HG02678 (cell line): ENCODE measurements at regions not wholly inside any gene's neighbourhood (a gene's known extent, or its start where the extent isn't known, plus 50 kb on each side); places are given as distances from the start of the nearest gene placed in this dataset.

Source experiments
- ATAC-seq: cut with Tn5 transposase; IDR thresholded peaks from one replicate; pipeline ENCODE4 v1.9.1; 2021; ENCODE audit warnings: mild to moderate bottlenecking, moderate library complexity; ENCODE audit not compliant: unreplicated experiment

DNA sequence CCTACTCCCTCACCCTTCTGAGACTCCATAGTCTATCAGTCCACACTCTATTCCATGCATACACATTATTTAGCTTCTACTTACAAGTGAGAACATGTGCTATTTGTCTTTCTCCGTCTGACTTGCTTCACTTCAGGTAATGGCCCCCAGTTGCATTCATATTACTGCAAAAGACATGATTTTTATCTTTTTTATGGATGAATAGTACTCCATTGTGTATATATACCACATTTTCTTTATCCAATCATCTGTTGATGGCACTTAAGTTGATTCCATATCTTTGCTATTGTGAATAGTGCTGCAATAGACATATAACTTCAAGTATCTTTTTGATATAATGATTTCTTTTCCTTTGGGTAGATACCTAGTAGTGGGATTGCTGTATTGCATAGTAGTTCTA lies 171.8 kb downstream of the DACT1 start:
- no peak for ATAC-seq

DNA sequence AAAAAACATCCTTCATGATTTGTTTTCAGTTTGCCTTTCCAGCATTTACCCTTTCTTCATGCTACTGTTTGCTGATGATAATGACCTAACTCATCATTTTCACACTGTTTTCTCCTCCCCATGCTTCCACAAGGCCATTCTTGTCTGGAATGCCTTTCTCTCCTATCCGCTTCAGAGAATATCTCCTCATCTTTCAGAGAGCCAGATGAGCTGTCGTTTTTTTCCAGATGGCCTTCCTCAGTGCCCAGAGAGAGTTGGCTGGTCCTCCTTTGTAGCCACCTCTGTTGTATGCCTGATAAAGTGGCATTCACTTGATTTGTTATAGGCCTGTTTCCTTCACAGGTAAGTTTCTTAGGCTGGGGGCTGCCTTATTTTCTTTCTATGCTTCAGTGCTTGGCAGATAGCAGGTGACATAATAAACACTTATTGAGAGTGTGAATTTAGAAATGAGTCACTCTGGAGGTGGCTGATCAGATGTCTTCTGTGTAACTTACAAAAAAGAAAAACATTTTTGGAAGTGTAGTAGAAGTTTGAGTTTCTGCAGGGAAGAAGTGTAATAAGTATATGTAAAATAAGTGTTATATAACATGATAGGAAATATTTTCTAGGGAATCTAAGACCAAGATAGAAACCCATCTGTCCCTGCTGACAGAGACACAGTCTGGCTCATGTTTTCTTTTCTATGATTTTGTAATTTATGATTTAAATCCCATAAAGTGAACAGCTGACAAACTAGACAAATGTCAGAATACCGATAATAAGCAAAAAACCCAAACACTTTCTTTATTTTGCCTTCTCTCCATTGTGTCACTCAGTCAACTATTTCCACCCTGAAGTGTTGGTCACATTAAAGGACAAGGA lies 174.5 kb downstream of the DACT1 start:
- ATAC-seq, result peak; percentile 77

DNA sequence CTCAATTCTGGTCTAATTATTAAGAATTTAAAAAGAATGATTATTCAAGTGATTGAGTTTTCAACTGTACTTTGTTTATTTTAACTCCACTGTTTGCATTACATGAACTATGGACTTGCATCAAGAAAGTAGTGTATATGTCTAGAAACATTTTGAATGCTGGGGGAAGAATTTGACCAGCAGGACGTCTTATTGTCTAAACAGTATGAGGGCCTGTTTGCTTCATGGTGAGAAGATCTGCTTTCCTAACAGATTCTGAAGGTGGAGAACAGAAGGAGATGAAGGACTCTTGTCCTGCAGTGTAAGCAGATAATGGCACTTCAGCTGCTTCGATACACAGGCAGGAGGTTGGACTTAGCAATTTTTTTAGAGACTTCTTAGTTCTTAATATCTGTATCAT lies 176.0 kb downstream of the DACT1 start:
- ATAC-seq, result no peak

DNA sequence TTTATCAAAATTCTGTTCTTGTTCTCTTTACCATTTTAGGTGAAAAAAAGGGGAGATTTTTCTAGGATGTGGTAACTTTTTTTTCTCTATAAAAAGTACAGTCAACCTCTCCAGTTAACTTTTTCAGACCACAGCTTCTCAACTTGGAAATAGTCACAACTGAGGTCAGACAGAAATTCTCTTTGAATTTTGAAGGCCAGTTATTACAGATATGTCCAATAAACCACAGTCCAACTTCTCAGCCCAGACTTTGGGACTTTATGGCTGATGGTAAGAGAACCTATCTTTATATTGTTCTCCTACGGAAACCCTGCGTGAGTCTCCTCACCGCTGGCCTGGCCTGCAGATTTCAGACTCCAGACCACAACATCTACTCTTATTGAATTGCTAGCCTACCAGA lies 176.7 kb downstream of the DACT1 start:
- ATAC-seq, result no peak

DNA sequence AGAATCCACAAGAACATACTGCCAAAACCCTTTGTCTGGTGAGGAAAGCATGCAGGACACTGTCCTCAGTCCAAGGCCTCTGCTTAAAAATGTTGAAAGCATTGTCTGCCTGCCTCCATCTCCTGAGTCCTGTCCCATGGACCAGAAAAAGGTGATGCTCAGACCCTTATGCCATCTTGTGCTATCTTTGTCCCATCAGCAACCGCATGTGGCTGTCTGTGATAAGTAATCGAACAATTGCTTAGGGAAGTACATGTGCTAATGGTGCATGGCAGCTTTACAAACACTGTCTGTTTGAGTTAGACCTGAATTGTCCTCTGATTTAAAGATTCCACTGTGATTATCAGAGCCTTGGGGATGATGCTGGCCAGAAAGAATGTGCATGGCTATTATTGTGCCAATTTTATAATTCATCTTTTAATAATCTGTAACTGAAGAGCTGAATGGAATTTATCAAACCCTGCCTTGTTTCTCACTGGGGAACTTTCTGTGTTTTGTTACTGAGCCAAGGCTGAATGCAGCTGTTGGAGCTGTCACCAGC lies 177.5 kb downstream of the DACT1 start:
- ATAC-seq, result no peak

GRCh38 chr14:58815794-58816193 lies 178.0 kb downstream of the DACT1 start:
- no peak for ATAC-seq

- no peak for ATAC-seq
Observed at GRCh38 chr14:58816416-58817115, 178.8 kb downstream of the DACT1 start.

DNA sequence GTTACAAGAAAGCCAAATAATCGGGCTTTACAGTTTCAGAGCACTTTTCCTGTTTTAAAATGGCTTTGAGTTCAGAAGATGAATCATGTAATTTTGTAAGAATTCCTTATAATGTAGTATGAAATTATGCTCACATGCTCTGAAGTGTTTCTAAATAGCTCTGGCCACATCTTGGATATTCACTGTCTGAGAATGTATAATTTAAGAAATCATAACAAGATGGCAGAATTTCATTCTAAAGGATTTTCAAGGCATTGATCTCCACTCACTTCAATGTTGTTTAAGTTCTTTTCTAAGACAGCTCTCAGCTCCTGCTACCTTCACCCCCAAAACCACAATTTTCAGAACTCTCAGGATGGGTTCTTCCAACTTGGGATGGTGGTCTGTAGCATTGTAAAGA lies 180.1 kb downstream of the DACT1 start:
- ATAC-seq, result no peak

- ATAC-seq, result no peak
Observed at GRCh38 chr14:58820032-58820431, 182.3 kb downstream of the DACT1 start.

- ATAC-seq, result no peak
Observed at GRCh38 chr14:58821421-58821820, 183.7 kb downstream of the DACT1 start.

- no peak for ATAC-seq
Observed at GRCh38 chr14:58822856-58823255, 185.1 kb downstream of the DACT1 start.

DNA sequence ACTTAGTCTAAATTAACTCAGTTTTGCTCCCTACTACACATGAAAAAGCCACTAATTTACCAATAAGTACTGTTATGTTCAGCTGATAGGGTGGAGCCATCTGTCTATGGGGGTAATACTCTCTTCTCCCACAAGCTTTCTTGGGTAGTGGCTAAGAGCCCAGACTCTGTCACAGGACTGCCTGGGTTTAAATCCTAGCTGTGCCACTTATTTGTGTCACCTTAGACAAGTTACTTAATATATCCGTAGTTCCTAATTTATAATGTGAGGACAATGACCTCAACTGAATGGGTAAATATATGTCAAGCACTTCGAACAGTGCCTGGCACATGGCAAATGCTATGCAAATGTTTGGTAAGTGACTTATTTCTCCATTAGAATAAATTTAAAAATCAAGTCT lies 185.6 kb downstream of the DACT1 start:
- no peak for ATAC-seq

DNA sequence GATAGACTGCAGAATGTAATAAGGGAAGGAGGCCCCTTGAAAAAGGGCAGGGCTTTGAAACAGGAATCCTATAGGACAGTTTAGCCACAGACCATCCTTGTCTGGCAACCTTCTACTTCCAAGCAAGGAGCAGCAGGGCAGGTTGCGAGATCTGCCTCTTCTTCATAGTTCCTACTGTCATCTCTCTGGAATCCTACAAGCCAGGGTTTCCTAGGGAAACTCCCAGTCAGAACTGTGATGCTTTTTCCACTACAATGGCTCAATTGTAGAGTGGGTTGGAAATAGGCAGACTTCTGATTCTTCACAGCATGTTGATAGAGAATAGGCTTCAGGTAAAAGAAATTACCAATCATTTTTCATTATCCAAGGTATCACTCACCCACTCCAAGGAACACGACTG lies 186.3 kb downstream of the DACT1 start:
- ATAC-seq, result no peak

DNA sequence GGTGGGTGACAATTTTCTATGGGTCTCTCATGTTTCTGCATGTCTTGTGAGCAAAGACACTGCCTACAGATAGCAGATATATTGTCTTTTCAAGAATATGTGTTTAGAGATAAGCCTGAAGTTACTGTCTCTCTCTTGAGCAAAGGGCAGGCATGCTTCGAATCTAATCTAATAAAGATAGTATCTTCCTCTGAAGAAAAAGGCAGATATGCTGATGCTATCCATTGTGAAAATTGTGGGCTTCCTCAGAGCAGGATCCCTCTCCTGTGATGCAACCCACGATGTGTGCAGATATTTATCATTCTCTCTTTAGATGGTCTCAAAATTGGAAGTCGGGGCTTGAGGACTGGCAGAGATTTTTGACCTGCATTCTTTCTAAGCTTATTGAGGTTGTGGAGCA lies 187.0 kb downstream of the DACT1 start:
- ATAC-seq, result no peak

GRCh38 chr14:58825606-58826005 lies 187.8 kb downstream of the DACT1 start:
- no peak for ATAC-seq

DNA sequence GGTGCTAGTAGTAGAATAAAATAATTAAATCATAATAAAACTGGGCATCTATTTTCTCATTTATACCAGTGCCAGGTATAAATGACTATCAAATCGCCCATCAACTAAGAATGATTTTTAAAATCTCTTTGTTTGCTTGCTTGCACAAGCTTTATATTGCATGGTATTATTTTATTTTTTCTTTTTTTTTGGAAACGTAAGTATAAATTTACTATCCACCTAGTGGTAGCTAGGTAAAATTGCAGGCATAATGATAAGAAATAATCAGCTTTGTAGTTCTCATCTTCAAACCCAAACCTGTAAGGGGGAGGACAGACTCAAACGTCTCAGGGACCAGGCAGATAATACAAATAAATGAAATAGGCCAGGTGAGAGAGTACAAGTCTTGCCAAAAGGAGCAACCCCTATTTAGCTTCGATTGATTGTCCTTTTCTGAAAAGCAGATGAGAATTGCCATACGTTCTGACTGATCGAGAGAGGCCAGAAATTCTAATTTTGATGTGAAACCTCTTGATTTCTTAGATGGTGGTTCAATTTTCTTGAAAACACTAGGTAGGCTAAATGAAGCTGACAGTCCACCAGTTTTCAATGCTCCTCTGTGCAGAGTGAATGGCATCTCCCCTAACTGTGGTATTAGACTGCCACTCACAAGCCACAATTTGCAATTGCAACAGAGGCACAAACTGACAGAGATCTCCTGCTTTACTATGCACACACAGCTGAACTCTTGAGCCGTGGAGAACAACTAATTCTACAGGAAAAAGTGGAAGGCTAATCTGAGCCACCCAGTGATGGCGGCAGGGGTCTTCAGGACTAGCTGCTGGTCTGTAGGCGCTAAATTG lies 189.3 kb downstream of the DACT1 start:
- ATAC-seq, result no peak

DNA sequence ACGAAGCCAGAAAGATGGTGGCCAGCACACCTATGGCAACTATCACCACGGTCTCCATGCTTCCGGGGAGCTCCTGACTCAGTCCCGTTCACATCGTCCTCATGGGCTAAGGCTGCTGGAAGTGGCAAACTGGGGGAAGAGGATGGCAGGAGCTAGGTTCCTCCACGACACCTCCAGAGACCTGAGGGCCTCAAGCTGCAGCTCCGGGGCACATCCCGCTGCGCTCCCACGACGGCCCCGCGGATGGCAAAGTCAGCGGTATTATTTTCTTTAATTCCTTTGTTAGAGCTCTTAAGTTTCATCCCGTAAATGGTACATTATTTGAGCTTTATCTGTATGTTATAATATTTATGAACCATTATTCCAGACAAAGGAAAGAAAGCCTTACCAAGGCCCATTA lies 190.5 kb downstream of the DACT1 start:
- ATAC-seq, result no peak

- no peak for ATAC-seq
Observed at GRCh38 chr14:58829594-58829993, 191.8 kb downstream of the DACT1 start.

- ATAC-seq, result no peak
Observed at GRCh38 chr14:58830121-58830520, 192.4 kb downstream of the DACT1 start.

DNA sequence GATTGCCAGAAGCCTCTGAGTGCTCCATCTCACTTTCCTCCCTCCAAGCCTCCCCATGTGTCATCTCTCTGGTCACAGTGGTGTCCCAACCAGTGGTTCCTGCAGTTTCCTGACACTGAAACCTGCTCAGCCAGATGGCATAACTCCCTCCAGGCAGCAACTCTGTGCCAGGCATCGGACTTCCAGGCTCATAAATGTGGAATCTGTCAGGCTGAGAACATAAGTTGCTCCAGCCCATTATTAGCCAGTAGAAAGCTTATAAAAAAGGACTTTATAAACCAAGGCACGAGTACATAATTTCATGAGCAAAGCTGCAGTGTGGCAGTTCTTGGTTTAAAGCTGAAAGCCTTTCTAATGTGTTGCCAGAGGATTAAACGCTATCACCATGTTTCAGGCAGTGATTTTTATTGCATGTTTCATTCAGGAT lies 194.3 kb downstream of the DACT1 start:
- no peak for ATAC-seq
